HG03354 (cell line): ENCODE measurements at regions not wholly inside any gene's neighbourhood (a gene's known extent, or its start where the extent isn't known, plus 50 kb on each side); places are given as distances from the start of the nearest gene placed in this dataset.

Experiments
- ATAC-seq: cut with Tn5 transposase; IDR thresholded peaks from one replicate; pipeline ENCODE4 v1.9.1; 2021; ENCODE audit warnings: mild to moderate bottlenecking; ENCODE audit not compliant: unreplicated experiment, poor library complexity, severe bottlenecking

GRCh38 chr13:22074403-22074802 lies 403.5 kb downstream of the FGF9 start:
- ATAC-seq = no peak

- ATAC-seq = no peak
Measured at GRCh38 chr13:22076658-22077057, 405.8 kb downstream of the FGF9 start.

GRCh38 chr13:22077205-22077683 lies 406.4 kb downstream of the FGF9 start:
- ATAC-seq = no peak

DNA sequence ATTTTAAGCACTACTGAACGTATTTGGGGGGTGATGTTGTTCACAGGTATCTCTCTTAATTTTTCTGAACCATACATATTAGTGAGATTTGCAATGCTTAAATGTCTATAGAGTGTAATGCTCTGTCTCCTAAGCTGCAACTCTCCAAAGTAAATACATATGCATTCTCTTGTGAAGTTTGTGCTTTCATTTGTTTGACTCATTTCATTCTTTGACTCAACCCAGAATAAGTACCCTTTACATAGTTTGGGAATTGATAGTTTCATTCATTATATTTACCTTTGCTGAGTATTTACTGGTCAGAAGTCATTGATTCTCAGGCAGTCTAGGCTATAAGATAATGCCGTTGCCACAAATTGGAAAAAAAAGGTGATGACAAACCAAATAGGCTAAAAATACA lies 406.9 kb downstream of the FGF9 start:
- ATAC-seq = no peak

DNA sequence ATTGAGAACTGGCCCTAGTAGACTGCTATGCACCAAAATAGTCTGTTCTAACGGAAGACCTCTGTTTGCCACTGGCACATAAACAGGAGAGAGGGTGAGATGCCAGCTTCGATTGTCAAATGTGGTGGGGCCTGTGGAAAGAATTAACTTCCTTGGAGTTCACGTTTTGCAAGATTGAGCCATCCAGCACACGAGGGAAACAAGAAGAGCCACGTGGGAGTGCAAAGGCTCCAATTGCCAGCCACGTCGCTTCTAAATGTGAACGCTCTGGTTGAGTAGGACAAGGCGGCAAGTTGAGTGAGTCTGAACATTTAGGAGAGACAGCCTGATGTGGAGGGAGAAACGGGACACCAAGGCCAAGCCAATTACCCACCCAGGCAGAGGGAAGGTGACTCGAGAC lies 409.1 kb downstream of the FGF9 start:
- ATAC-seq = no peak

DNA sequence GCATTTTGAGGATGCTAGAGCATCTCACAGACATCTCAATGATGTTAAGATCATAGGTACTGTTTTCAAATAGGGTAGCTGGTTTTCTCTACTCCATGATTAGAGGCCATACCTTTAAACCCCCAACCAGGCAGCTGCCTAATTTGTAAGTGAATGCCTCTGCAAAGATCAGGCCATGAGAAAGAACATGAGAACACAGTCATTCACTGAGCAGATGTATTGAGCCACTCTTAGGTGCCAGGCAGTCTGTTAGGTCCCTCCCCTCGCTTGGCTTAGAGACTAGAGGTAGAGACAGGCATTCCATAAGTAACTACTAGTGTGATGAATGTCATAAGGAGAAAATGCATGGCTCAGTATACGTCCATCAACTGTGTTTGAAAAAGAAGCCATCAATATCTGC lies 410.0 kb downstream of the FGF9 start:
- ATAC-seq = no peak

GRCh38 chr13:22081430-22081829 lies 410.6 kb downstream of the FGF9 start:
- no peak for ATAC-seq

DNA sequence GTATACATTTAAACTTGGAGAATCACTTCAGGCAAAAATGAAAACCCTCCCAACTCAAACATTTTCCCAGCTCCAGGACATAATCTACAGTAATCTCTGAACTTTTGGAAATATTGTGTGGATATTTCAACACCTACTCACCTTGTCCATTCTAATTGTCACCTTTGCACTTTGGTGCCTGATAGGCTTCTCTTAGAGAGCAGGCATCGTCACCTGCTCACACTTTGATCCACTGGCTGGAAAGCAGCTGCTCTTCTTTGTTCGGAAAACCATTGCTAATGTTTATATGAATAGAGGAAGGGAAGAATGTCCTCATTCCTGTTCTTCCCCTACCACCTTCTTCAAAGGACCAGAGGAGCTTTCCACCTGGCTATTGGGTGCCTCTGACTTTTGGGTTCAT lies 411.2 kb downstream of the FGF9 start:
- no peak for ATAC-seq

GRCh38 chr13:22082437-22083100 lies 411.7 kb downstream of the FGF9 start:
- ATAC-seq = no peak

DNA sequence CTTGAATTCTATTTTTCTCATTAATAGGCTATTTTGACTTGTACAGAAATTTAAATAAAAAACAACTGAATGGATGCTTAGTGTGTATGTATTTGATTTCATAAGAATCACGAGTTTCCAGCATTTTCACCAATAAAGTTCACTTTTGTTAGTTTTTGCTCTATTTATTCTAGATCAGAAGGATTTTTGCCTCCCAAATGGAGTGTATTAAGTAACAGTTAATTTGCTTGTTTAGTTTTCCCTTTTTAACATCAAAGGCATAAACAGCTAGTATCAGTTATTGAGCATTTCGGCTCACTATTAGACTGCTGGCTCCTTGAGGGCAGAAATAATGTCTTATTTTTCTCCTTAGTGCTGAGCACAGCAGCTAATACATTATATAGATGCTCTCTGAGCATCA lies 414.1 kb downstream of the FGF9 start:
- ATAC-seq = no peak

- ATAC-seq = no peak
Measured at GRCh38 chr13:22086597-22087330, 415.9 kb downstream of the FGF9 start.

DNA sequence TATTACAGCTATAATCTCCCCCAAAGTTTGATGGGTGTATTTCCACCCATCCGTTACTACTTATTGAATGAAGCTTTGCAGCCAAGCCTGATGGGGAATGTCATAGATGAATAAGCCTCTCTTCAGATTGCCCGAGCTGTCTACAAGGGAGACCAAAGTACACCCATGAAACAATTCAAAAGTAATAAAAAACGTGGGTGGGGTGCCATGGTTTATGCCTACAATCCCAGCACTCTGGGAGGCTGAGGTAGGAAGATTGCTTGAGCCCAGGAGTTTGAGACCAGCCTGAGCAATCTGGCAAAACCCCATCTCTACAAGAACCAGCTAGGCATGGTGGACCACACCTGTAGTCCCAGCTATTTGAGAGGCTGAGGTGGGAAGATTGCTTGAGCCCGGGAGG lies 419.2 kb downstream of the FGF9 start:
- ATAC-seq = no peak

DNA sequence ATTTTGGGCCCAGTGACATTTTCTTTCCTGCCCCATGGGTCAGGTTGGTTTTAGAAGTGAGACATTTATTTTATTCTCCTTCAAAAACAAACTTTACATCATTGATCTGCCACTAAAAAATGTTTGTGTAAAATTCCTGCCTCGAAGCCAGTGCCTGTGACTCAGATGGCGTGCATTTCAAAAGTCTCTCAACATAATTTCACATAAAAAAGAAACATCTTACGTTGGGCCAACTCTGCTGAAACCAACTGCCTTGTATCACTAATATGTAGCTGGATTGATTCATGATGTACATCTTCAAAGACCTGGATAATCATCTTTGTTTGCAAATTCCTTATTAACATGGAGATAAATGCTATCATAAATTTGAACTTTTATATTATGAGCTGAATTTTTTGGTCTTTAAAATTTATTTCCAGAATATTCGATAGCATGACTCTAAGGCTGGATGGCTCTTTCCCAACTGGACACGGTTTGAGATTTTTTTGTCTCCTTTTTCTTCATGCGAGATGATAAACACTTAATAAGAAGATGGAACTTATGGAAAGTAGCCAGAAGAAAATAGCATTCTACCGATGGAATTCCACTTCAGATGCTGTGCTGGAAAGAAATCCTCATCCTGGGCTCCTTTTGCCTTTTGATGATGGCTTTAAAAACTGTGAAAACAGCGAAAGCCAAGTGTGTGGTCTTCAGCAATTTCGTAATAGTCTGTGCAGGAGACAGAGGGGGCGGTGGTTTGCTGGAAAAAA lies 420.5 kb downstream of the FGF9 start:
- ATAC-seq = no peak

DNA sequence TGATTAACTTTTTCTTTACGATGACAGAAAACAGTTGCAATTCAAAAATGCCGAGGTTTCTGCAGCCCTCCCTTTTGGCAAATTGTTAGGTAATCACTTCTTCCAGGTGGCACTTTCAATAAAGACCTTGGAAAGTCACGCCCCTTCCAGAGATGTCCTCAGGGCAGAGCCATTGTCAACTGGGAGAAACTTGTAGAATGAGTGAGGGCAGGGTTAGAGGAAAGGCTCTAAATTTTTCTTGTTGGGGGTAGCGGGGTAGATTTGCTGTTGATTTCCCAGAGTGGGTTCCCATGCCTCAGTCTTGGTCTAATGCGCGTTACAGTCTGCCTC lies 421.1 kb downstream of the FGF9 start:
- ATAC-seq = no peak

DNA sequence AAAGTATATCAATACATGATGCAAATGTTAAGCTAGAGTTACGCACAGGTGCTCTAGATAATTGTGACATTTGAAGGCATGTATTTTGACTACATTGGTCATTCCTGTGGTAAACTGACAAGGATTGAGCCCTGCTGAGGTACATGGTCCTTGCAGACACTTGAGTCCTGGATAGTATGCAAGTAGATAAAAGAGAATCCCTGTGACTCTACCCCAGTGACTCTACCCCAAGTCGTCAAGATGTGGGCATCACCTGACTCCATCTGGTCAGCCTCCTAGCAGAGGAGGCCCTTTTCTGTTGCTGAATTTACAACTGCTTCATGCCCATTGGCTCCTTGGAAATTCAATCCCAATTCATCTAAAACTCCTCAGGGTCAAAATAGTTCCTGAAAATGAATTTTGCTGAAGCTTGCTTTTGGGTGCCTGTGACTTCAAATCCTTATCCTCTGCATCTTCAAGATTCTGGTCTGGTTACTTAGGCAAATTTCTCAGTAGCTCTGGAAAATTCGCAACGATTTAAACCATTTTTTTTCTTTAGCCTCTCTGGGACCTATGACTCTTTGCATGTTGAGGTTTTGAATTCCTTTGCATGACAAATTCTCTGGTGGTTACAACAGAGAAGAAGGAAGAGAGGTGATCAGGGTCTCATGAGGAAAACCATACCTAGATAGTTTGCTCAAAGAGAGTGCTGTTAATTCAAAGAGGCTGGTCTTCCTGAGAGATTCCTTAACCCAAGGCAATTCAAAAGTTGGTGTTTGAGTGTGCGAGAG lies 422.1 kb downstream of the FGF9 start:
- no peak for ATAC-seq

- ATAC-seq = no peak
Measured at GRCh38 chr13:22095794-22096193, 424.9 kb downstream of the FGF9 start.

GRCh38 chr13:22099585-22099984 lies 428.7 kb downstream of the FGF9 start:
- ATAC-seq = no peak

DNA sequence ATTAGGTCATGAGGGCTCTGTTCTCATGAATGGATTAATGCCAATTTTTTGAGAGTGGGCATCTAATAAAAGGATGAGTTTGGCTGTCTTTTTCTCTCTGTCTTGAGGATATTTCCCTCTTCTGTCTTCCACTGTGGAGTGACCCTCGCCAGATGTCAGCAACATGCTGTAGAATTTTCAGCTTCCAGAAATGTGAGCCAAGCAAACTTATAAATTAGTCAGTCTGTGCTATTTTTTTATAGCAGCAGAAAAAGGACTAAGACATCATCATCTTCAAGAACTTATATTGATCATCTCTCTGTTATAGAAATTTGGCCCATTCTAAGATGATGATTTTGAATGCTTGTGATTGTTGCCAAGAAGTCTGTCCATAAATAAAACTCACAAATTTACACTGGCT lies 431.4 kb downstream of the FGF9 start:
- no peak for ATAC-seq

- ATAC-seq = no peak
Measured at GRCh38 chr13:22103046-22104027, 432.5 kb downstream of the FGF9 start.
